OCI-LY7 (cell line): ENCODE measurements at regions not wholly inside any gene's neighbourhood (a gene's known extent, or its start where the extent isn't known, plus 50 kb on each side); places are given as distances from the start of the nearest gene placed in this dataset.

Experiments used
- CTCF ChIP-seq: fragments of 200-600 bp; sonication (generic); conservative IDR thresholded peaks from 2 replicates; pipeline ENCODE4 v1.5.1; 2014; ENCODE audit warnings: mild to moderate bottlenecking, antibody characterized with exemption, low read length, moderate library complexity, mixed read lengths
- EZH2phosphoT487 ChIP-seq: fragments of 200-600 bp; sonication (generic); IDR thresholded peaks from 2 replicates; pipeline ENCODE4 v1.6.1; 2018; ENCODE audit warnings: low read depth, borderline replicate concordance, mild to moderate bottlenecking, mixed run types, antibody characterized with exemption, low read length, moderate library complexity, mixed read lengths

GRCh38 chr7:101767544-101767943, 49.9 kb upstream of the CUX1 start:
- TF ChIP-seq CTCF (no peak), EZH2phosphoT487 (no peak)
